ENCODE measurements at regions not wholly inside any gene's neighbourhood (a gene's known extent, or its start where the extent isn't known, plus 50 kb on each side); places are given as distances from the start of the nearest gene placed in this dataset.

DNA sequence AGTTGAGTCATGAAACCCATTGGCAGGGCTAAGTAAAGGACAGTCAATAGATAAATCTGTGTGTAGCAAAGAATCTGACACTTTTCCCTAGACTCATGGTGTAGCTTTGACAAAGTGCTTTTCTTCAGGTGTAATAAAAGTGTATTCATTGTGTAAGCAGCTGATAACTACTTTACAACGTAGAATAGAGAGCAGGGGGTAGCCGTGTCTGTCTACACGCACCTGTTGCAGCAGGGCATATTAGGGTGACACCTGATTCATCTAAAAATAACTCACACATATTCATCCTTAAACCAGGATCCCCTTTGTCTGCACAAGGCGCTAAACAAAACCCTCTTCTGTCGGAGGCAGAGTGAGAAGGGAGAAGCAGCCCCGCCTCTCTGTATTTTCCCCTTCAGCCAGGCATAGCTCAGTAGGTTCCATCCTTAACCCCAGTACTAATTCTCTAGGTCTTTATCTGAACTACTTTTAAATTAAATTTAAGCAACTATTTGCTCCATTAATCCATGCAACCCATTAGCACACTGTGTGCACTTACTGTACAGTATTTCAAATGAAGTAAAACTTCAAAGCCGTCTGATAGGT, 306.7 kb upstream of the SASH1 start:
- TF ChIP-seq, protein P1, sequence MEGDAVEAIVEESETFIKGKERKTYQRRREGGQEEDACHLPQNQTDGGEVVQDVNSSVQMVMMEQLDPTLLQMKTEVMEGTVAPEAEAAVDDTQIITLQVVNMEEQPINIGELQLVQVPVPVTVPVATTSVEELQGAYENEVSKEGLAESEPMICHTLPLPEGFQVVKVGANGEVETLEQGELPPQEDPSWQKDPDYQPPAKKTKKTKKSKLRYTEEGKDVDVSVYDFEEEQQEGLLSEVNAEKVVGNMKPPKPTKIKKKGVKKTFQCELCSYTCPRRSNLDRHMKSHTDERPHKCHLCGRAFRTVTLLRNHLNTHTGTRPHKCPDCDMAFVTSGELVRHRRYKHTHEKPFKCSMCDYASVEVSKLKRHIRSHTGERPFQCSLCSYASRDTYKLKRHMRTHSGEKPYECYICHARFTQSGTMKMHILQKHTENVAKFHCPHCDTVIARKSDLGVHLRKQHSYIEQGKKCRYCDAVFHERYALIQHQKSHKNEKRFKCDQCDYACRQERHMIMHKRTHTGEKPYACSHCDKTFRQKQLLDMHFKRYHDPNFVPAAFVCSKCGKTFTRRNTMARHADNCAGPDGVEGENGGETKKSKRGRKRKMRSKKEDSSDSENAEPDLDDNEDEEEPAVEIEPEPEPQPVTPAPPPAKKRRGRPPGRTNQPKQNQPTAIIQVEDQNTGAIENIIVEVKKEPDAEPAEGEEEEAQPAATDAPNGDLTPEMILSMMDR (IDR thresholded peaks at IDR 0.05; ENCODE audit: control extremely low read depth in 1 of 3, insufficient read depth in 1 of 3, low read depth in 1 of 3, low read length in 3 of 3) = no peak
- TF ChIP-seq, protein P2, sequence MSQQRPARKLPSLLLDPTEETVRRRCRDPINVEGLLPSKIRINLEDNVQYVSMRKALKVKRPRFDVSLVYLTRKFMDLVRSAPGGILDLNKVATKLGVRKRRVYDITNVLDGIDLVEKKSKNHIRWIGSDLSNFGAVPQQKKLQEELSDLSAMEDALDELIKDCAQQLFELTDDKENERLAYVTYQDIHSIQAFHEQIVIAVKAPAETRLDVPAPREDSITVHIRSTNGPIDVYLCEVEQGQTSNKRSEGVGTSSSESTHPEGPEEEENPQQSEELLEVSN (IDR thresholded peaks at IDR 0.05) = no peak
- no peak for TF ChIP-seq EZH2 (IDR thresholded peaks at IDR 0.05; ENCODE audit: low read depth, low read length, severe bottlenecking)
- no peak for TF ChIP-seq YY1 (IDR thresholded peaks at IDR 0.05; ENCODE audit: low read depth, low read length)
- TF ChIP-seq CHD2 (IDR thresholded peaks at IDR 0.05; ENCODE audit: low read length) = no peak
- TF ChIP-seq SRF (IDR thresholded peaks at IDR 0.05; ENCODE audit: low read depth, low read length) = no peak
- TF ChIP-seq POLR2A (IDR thresholded peaks at IDR 0.05; ENCODE audit: control extremely low read depth in 1 of 2, low read depth in 2 of 2, low read length in 2 of 2) = no peak
- no peak for TF ChIP-seq ZNF274 (IDR thresholded peaks at IDR 0.05; ENCODE audit: borderline replicate concordance, extremely low read depth, low read length)
- no peak for TF ChIP-seq KDM5A (IDR thresholded peaks at IDR 0.05; ENCODE audit: low read length)
- TF ChIP-seq SP2 (IDR thresholded peaks at IDR 0.05; ENCODE audit: low read length) = no peak
- no peak for TF ChIP-seq CHD1 (IDR thresholded peaks at IDR 0.05; ENCODE audit: low read depth, low read length)

Data from H1 (cell line).